MG63 (cell line): ENCODE measurements at regions not wholly inside any gene's neighbourhood (a gene's known extent, or its start where the extent isn't known, plus 50 kb on each side); places are given as distances from the start of the nearest gene placed in this dataset.
A peak's percentile ranks its signal among the peaks of the same experiment; 100 is the strongest.

ENCODE experiments used
- DNase-seq: peaks from one replicate; pipeline ENCODE4 v3.0.0-alpha.2; 2020
- H3K27me3 ChIP-seq: fragments of 250-450 bp; sonication (Bioruptor Pico); 2 replicates; pipeline ENCODE4 v1.5.1; 2020; ENCODE audit warnings: mild to moderate bottlenecking, moderate library complexity
- H3K36me3 ChIP-seq: fragments of 250-450 bp; sonication (Bioruptor Pico); 2 replicates; pipeline ENCODE4 v1.5.1; 2020; ENCODE audit warnings: mild to moderate bottlenecking, moderate library complexity
- H3K4me3 ChIP-seq: fragments of 250-450 bp; sonication (Bioruptor Pico); 2 replicates; pipeline ENCODE4 v1.5.1; 2020; ENCODE audit warnings: mild to moderate bottlenecking, moderate library complexity
- H3K9me3 ChIP-seq: fragments of 250-450 bp; sonication (Bioruptor Pico); 2 replicates; pipeline ENCODE4 v1.5.1; 2020; ENCODE audit warnings: mild to moderate bottlenecking, moderate library complexity

GRCh38 chr14:98445718-98446117 lies 826.3 kb downstream of the BCL11B start:
- Histone ChIP-seq H3K4me3 (no peak overlapping the region), H3K27me3 (no peaks in the 10 kb centered on the region), H3K36me3 (no peaks in the 10 kb centered on the region), H3K9me3 (no peaks in the 10 kb centered on the region)
- DNase-seq = no peak

GRCh38 chr14:98446508-98446907 lies 825.5 kb downstream of the BCL11B start:
- Histone ChIP-seq H3K36me3 (no peaks in the 10 kb centered on the region), H3K9me3 (no peaks in the 10 kb centered on the region), H3K27me3 (no peaks in the 10 kb centered on the region), H3K4me3 (no peak overlapping the region)
- DNase-seq = no peak

- DNase-seq = no peak
- H3K27me3 ChIP-seq = no peaks in the 10 kb centered on the region
- no peaks in the 10 kb centered on the region for H3K9me3 ChIP-seq
- H3K4me3 ChIP-seq = no peak overlapping the region
- no peaks in the 10 kb centered on the region for H3K36me3 ChIP-seq
Observed at GRCh38 chr14:98456231-98456630, 815.8 kb downstream of the BCL11B start.

GRCh38 chr14:98458702-98459101 lies 813.3 kb downstream of the BCL11B start:
- no peaks in the 10 kb centered on the region for H3K9me3 ChIP-seq
- no peak for DNase-seq
- H3K4me3 ChIP-seq = no peak overlapping the region
- H3K36me3 ChIP-seq = no peaks in the 10 kb centered on the region
- no peaks in the 10 kb centered on the region for H3K27me3 ChIP-seq

GRCh38 chr14:98462908-98463307 lies 809.1 kb downstream of the BCL11B start:
- no peaks in the 10 kb centered on the region for H3K9me3 ChIP-seq
- DNase-seq = no peak

GRCh38 chr14:98466807-98467206 lies 805.2 kb downstream of the BCL11B start:
- Histone ChIP-seq H3K4me3 (no peak overlapping the region), H3K27me3 (no peaks in the 10 kb centered on the region), H3K36me3 (no peaks in the 10 kb centered on the region), H3K9me3 (no peaks in the 10 kb centered on the region)
- DNase-seq = peak; percentile 34

More at GRCh38 chr14:98462908-98463307, 809.1 kb downstream of the BCL11B start:
- Histone ChIP-seq H3K4me3 (no peak overlapping the region), H3K27me3 (no peaks in the 10 kb centered on the region), H3K36me3 (no peaks in the 10 kb centered on the region)

- H3K27me3 ChIP-seq = no peaks in the 10 kb centered on the region
- H3K4me3 ChIP-seq = no peak overlapping the region
- DNase-seq = no peak
- H3K9me3 ChIP-seq = no peaks in the 10 kb centered on the region
- no peaks in the 10 kb centered on the region for H3K36me3 ChIP-seq
Observed at GRCh38 chr14:98470663-98471062, 801.3 kb downstream of the BCL11B start.

- H3K4me3 ChIP-seq = no peak overlapping the region
- no peak for DNase-seq
- H3K9me3 ChIP-seq = no peaks in the 10 kb centered on the region
- no peaks in the 10 kb centered on the region for H3K36me3 ChIP-seq
- no peaks in the 10 kb centered on the region for H3K27me3 ChIP-seq
Observed at GRCh38 chr14:98474900-98475299, 797.1 kb downstream of the BCL11B start.

- Histone ChIP-seq H3K4me3 (no peak overlapping the region), H3K9me3 (no peaks in the 10 kb centered on the region), H3K27me3 (no peaks in the 10 kb centered on the region), H3K36me3 (no peaks in the 10 kb centered on the region)
- no peak for DNase-seq
Observed at GRCh38 chr14:98477935-98478334, 794.1 kb downstream of the BCL11B start.

GRCh38 chr14:98489115-98489514 lies 782.9 kb downstream of the BCL11B start:
- H3K4me3 ChIP-seq = no peak overlapping the region
- no peaks in the 10 kb centered on the region for H3K36me3 ChIP-seq
- H3K27me3 ChIP-seq = no peaks in the 10 kb centered on the region
- DNase-seq = no peak
- H3K9me3 ChIP-seq = no peaks in the 10 kb centered on the region

- no peaks in the 10 kb centered on the region for H3K9me3 ChIP-seq
- H3K36me3 ChIP-seq = no peaks in the 10 kb centered on the region
- H3K4me3 ChIP-seq = no peak overlapping the region
- DNase-seq = no peak
- H3K27me3 ChIP-seq = no peaks in the 10 kb centered on the region
Observed at GRCh38 chr14:98494582-98494981, 777.4 kb downstream of the BCL11B start.

GRCh38 chr14:98498019-98498885 lies 773.7 kb downstream of the BCL11B start:
- H3K27me3 ChIP-seq = no peaks in the 10 kb centered on the region
- H3K4me3 ChIP-seq = no peak overlapping the region
- DNase-seq = no peak
- H3K36me3 ChIP-seq = no peaks in the 10 kb centered on the region
- no peaks in the 10 kb centered on the region for H3K9me3 ChIP-seq

GRCh38 chr14:98501335-98501734 lies 770.7 kb downstream of the BCL11B start:
- Histone ChIP-seq H3K9me3 (no peaks in the 10 kb centered on the region), H3K36me3 (no peaks in the 10 kb centered on the region), H3K4me3 (no peak overlapping the region), H3K27me3 (no peaks in the 10 kb centered on the region)
- DNase-seq = no peak

GRCh38 chr14:98501836-98502235 lies 770.2 kb downstream of the BCL11B start:
- no peaks in the 10 kb centered on the region for H3K9me3 ChIP-seq

GRCh38 chr14:98503086-98503815 lies 768.7 kb downstream of the BCL11B start:
- DNase-seq = no peak
- H3K27me3 ChIP-seq = no peaks in the 10 kb centered on the region
- no peaks in the 10 kb centered on the region for H3K9me3 ChIP-seq
- H3K4me3 ChIP-seq = no peak overlapping the region
- H3K36me3 ChIP-seq = no peaks in the 10 kb centered on the region

More at GRCh38 chr14:98501836-98502235, 770.2 kb downstream of the BCL11B start:
- Histone ChIP-seq H3K36me3 (no peaks in the 10 kb centered on the region), H3K27me3 (no peaks in the 10 kb centered on the region), H3K4me3 (no peak overlapping the region)
- no peak for DNase-seq

GRCh38 chr14:98507264-98507663 lies 764.7 kb downstream of the BCL11B start:
- no peaks in the 10 kb centered on the region for H3K27me3 ChIP-seq
- H3K36me3 ChIP-seq = no peaks in the 10 kb centered on the region
- H3K9me3 ChIP-seq = no peaks in the 10 kb centered on the region
- no peak for DNase-seq
- no peak overlapping the region for H3K4me3 ChIP-seq

GRCh38 chr14:98510392-98510791 lies 761.6 kb downstream of the BCL11B start:
- H3K4me3 ChIP-seq = no peak overlapping the region
- H3K36me3 ChIP-seq = no peaks in the 10 kb centered on the region
- H3K9me3 ChIP-seq = no peaks in the 10 kb centered on the region
- H3K27me3 ChIP-seq = no peaks in the 10 kb centered on the region
- no peak for DNase-seq
